Neural progenitor cell (in vitro differentiated cells): ENCODE measurements at regions not wholly inside any gene's neighbourhood (a gene's known extent, or its start where the extent isn't known, plus 50 kb on each side); places are given as distances from the start of the nearest gene placed in this dataset.

Experiments used
- DNase-seq: peaks from one replicate; pipeline ENCODE4 v3.0.0-alpha.2; 2016; ENCODE audit warnings: low spot score
- H2AFZ ChIP-seq: fragments of 200-600 bp; sonication (generic); replicated peaks from 2 replicates; pipeline ENCODE4 v1.6.1; 2016; ENCODE audit warnings: antibody characterized with exemption
- H3F3A ChIP-seq: fragments of 200-600 bp; sonication (generic); 2 replicates; pipeline ENCODE4 v1.6.1; 2016; ENCODE audit warnings: antibody characterized with exemption, low read depth
- H3K27ac ChIP-seq: fragments of 200-600 bp; sonication (generic); 2 replicates; pipeline ENCODE4 v1.5.1; 2016; ENCODE audit warnings: mild to moderate bottlenecking
- H3K27me3 ChIP-seq: fragments of 200-600 bp; sonication (generic); 2 replicates; pipeline ENCODE4 v1.6.1; 2016; ENCODE audit warnings: mild to moderate bottlenecking, moderate library complexity
- H3K36me3 ChIP-seq: fragments of 200-600 bp; sonication (generic); 2 replicates; pipeline ENCODE4 v1.5.1; 2016
- H3K4me1 ChIP-seq: fragments of 200-600 bp; sonication (generic); 2 replicates; pipeline ENCODE4 v1.6.1; 2016; ENCODE audit warnings: mixed run types
- H3K4me2 ChIP-seq: fragments of 200-600 bp; sonication (generic); 2 replicates; pipeline ENCODE4 v1.6.1; 2016
- H3K4me3 ChIP-seq: fragments of 200-600 bp; sonication (generic); 2 replicates; pipeline ENCODE4 v1.5.1; 2016
- H3K79me2 ChIP-seq: fragments of 200-600 bp; sonication (generic); 2 replicates; pipeline ENCODE4 v1.6.1; 2016; ENCODE audit warnings: low read depth
- H3K9ac ChIP-seq: fragments of 200-600 bp; sonication (generic); 2 replicates; pipeline ENCODE4 v1.6.1; 2016
- H3K9me3 ChIP-seq: fragments of 200-600 bp; sonication (generic); 2 replicates; pipeline ENCODE4 v1.5.1; 2016; ENCODE audit warnings: low read depth
- H4K20me1 ChIP-seq: fragments of 200-600 bp; sonication (generic); 2 replicates; pipeline ENCODE4 v1.6.1; 2016; ENCODE audit warnings: low read depth
- H3K27ac Mint-ChIP-seq: 3 replicates; pipeline ENCODE4 v1.8.0; 2021; ENCODE audit warnings: mixed read lengths
- H3K27me3 Mint-ChIP-seq: 2 replicates; pipeline ENCODE4 v1.8.0; 2022; ENCODE audit warnings: low read depth, mild to moderate bottlenecking, inconsistent platforms, moderate library complexity, mixed read lengths; ENCODE audit not compliant: insufficient read depth
- H3K36me3 Mint-ChIP-seq: 3 replicates; pipeline ENCODE4 v1.8.0; 2021; ENCODE audit warnings: mixed read lengths
- H3K4me1 Mint-ChIP-seq: 3 replicates; pipeline ENCODE4 v1.8.0; 2021; ENCODE audit warnings: mixed read lengths
- H3K4me3 Mint-ChIP-seq: 3 replicates; pipeline ENCODE4 v1.8.0; 2021; ENCODE audit warnings: mild to moderate bottlenecking, moderate library complexity, mixed read lengths
- H3K9me3 Mint-ChIP-seq: 3 replicates; pipeline ENCODE4 v1.8.0; 2020; ENCODE audit warnings: mixed read lengths
- CTCF ChIP-seq: fragments of 200-600 bp; sonication (generic); IDR thresholded peaks from 2 replicates; pipeline ENCODE4 v1.5.1; 2017; ENCODE audit warnings: antibody characterized with exemption, mild to moderate bottlenecking
- EZH2 ChIP-seq: fragments of 200-600 bp; sonication (generic); IDR thresholded peaks from 2 replicates; pipeline ENCODE4 v1.6.1; 2017; ENCODE audit warnings: antibody characterized with exemption, mild to moderate bottlenecking, moderate library complexity
- EZH2phosphoT487 ChIP-seq: fragments of 200-600 bp; sonication (generic); IDR thresholded peaks from 2 replicates; pipeline ENCODE4 v1.6.1; 2017; ENCODE audit warnings: antibody characterized with exemption

- H3K4me3 Mint-ChIP-seq: no peak overlapping the region
Observed at GRCh38 chr11:32487270-32487669, 51.9 kb upstream of the WT1 start.

GRCh38 chr11:32485733-32486132 lies 50.4 kb upstream of the WT1 start:
- no peaks in the 10 kb centered on the region for H3K36me3 Mint-ChIP-seq
- no peak overlapping the region for H3K9ac ChIP-seq
- no peaks in the 10 kb centered on the region for H4K20me1 ChIP-seq
- H3K4me1 Mint-ChIP-seq: peaks cover 9% of the 10 kb centered on the region
- H3F3A ChIP-seq: no peaks in the 10 kb centered on the region
- no peak overlapping the region for H3K4me3 ChIP-seq
- H3K27me3 ChIP-seq: no peaks in the 10 kb centered on the region
- peaks cover 5% of the 10 kb centered on the region for H3K4me1 ChIP-seq
- no peaks in the 10 kb centered on the region for H3K9me3 Mint-ChIP-seq
- TF ChIP-seq EZH2phosphoT487 (no peak), EZH2 (no peak), CTCF (no peak)
- H3K27me3 Mint-ChIP-seq: no peaks in the 10 kb centered on the region
- H3K9me3 ChIP-seq: no peaks in the 10 kb centered on the region
- no peak overlapping the region for H2AFZ ChIP-seq
- no peak overlapping the region for H3K27ac Mint-ChIP-seq
- H3K4me2 ChIP-seq: no peak overlapping the region
- DNase-seq: no peak
- no peaks in the 10 kb centered on the region for H3K79me2 ChIP-seq
- no peak overlapping the region for H3K27ac ChIP-seq
- H3K36me3 ChIP-seq: no peaks in the 10 kb centered on the region
- no peak overlapping the region for H3K4me3 Mint-ChIP-seq

More at GRCh38 chr11:32487270-32487669, 51.9 kb upstream of the WT1 start:
- Histone ChIP-seq H3K9me3 (no peaks in the 10 kb centered on the region), H3K4me2 (no peak overlapping the region), H3F3A (no peaks in the 10 kb centered on the region), H3K27me3 (no peaks in the 10 kb centered on the region), H3K4me1 (no peaks in the 10 kb centered on the region), H3K27ac (no peak overlapping the region), H3K79me2 (no peaks in the 10 kb centered on the region), H3K9ac (no peak overlapping the region), H2AFZ (peak overlapping the region; percentile 42), H4K20me1 (no peaks in the 10 kb centered on the region), H3K36me3 (no peaks in the 10 kb centered on the region), H3K4me3 (no peak overlapping the region)
- H3K27ac Mint-ChIP-seq: no peak overlapping the region
- H3K27me3 Mint-ChIP-seq: peaks cover 3% of the 10 kb centered on the region
- H3K4me1 Mint-ChIP-seq: no peaks in the 10 kb centered on the region
- TF ChIP-seq EZH2phosphoT487 (no peak), CTCF (peak; percentile 43), EZH2 (no peak)
- H3K36me3 Mint-ChIP-seq: no peaks in the 10 kb centered on the region
- peak; percentile 45 for DNase-seq
- H3K9me3 Mint-ChIP-seq: peaks cover 4% of the 10 kb centered on the region
